ENCODE measurements at regions not wholly inside any gene's neighbourhood (a gene's known extent, or its start where the extent isn't known, plus 50 kb on each side); places are given as distances from the start of the nearest gene placed in this dataset.

DNA sequence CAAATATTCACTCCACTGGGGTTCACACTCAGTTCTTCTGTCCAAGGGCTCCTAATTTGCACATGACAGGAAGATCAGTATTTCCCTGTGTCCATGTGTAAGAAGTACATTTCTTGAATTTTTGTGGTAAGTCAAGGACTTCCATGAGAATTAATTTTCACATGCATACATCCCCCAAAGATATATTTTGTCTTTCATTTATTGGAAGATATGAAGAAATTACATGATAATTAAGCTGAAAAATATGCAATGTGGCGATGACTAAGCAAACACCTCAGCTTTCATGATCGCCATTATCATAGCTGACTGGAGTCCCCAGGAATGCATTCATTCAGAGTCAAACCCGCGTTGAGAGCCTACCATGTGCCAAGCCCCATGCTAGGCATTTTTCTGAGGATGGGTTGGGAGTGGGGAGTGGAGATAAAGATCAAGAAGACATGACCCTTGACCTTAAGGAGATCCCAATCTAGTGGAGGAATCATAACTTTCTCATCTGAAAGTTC lies 104.6 kb upstream of the F3 start:
- no peak for DNase-seq
- Histone ChIP-seq H3K27me3 (ENCODE audit: control insufficient read depth, insufficient read depth) (no peaks in the 10 kb centered on the region), H3K9me3 (ENCODE audit: control insufficient read depth, low read length) (no peaks in the 10 kb centered on the region), H3K27ac (ENCODE audit: low read length) (no peak overlapping the region), H3K4me3 (ENCODE audit: low read length) (no peak overlapping the region), H3K4me1 (ENCODE audit: control insufficient read depth, insufficient read depth, low read length) (no peaks in the 10 kb centered on the region)
- WGBS: 96% methylated on average over 4 of the region's 4 CpGs
- intact Hi-C loops (cut with DNase I): no loop called here
- ATAC-seq: no peak

DNA sequence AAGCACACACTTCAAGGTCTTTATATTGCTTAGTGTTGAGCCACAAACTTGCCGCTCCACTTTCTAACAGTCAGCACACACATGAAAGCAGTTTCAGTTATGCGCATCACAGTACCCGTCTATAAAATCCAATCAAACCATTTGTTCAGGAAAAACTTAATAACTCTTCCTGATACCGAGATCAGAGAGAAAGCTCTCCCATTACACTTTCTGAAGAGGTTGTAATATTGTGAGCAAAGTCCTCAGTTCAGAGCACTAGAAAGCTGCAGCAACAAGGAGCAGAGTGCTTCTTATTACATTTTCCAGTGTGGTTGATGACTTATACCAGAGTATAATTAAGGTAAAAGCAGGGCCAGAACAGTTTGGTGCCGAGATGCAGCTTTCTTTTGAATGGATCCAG lies 102.8 kb upstream of the F3 start:
- DNase-seq (no peak), ATAC-seq (no peak)
- no peaks in the 10 kb centered on the region for H3K4me1 ChIP-seq (ENCODE audit: control insufficient read depth, insufficient read depth, low read length)
- no peak overlapping the region for H3K27ac ChIP-seq (ENCODE audit: low read length)
- H3K4me3 ChIP-seq (ENCODE audit: low read length): no peak overlapping the region
- no peaks in the 10 kb centered on the region for H3K27me3 ChIP-seq (ENCODE audit: control insufficient read depth, insufficient read depth)
- 92% methylated on average over 5 of the region's 5 CpGs for WGBS
- no peaks in the 10 kb centered on the region for H3K9me3 ChIP-seq (ENCODE audit: control insufficient read depth, low read length)
- intact Hi-C loops (cut with DNase I): no loop called here

DNA sequence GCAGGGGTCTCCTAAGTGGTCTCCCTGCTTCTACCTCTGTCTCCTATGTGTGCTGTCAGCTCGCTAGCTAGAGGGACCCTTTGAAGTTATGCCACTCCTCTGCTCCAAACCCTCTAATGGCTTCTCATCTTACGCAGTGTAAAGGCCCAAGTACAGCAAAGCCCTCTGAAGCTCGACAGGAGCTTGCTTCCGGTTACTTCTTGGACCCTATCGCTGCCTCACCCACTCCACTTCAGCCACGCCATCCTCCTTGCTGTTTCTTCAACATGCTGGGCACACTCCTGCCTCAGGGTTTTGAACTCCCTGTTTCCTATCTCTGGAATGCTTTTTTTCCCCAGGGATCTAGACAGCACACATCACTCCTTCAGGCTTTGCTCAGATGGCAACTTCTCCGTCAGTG lies 102.3 kb upstream of the F3 start:
- intact Hi-C loops (cut with DNase I): no loop called here

DNA sequence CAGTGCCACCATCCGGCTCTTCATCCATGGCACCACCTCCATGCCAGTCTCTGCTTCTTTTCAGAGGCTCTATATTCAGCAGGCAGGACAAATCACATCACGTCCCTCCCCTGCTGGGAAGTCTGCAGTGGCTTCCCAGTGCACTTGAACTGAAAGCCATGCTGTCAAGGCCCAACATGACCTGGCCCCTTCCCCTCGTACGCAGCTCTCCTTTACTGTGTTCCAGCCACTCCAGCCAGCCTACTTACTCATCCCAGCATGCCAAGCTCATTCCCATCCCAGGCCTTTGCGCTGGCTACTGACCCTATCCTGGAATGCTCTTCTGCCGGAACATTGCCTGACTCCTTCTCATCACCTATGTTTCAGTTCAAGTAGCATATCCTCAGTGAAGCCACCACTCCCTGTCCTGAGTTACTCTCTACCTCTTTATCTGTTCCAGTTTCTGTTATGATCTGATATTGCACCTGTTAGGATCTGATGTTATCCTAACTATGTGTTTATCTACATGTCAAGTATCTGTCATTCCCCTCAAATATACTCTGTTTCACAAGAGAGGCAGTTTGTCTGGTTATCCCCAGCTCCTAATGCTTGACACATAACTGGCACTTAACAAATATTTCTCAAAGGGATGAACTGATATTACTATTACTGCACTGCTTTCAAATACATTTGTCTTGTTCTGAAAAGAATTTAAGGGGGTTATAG lies 101.2 kb upstream of the F3 start:
- ATAC-seq: peak; percentile 29 to 44
- intact Hi-C loops (cut with DNase I): no loop called here
- WGBS: 82% methylated on average over 6 of the region's 6 CpGs

More for the DNA sequence above, 102.3 kb upstream of the F3 start:
- no peak overlapping the region for H3K27ac ChIP-seq (ENCODE audit: low read length)
- H3K27me3 ChIP-seq (ENCODE audit: control insufficient read depth, insufficient read depth): no peaks in the 10 kb centered on the region
- DNase-seq (no peak), ATAC-seq (no peak)
- H3K4me3 ChIP-seq (ENCODE audit: low read length): no peak overlapping the region
- H3K9me3 ChIP-seq (ENCODE audit: control insufficient read depth, low read length): no peaks in the 10 kb centered on the region
- no peaks in the 10 kb centered on the region for H3K4me1 ChIP-seq (ENCODE audit: control insufficient read depth, insufficient read depth, low read length)
- 86% methylated on average over 7 of the region's 7 CpGs for WGBS

DNA sequence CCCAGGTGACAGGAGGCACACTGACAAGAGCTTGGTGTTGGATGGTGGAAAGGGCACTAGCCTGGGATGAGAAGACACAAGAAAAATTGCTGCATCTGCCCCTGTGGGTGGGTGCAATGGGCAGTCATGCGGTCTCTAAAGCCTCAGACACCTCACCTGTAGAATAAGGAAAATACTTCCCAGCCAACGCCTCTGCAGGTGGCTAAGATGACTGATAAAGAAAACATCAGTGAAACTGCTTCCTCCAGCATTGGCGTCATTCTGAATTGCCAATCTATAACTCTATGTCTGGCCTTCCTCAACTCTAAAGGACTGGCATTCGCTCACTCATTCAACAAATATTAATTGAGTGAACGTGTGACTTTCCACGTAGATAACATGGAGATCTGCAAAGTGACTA lies 100.4 kb upstream of the F3 start:
- H3K27ac ChIP-seq (ENCODE audit: low read length): no peak overlapping the region
- no peaks in the 10 kb centered on the region for H3K9me3 ChIP-seq (ENCODE audit: control insufficient read depth, low read length)
- DNase-seq (no peak), ATAC-seq (no peak)
- H3K27me3 ChIP-seq (ENCODE audit: control insufficient read depth, insufficient read depth): no peaks in the 10 kb centered on the region
- 92% methylated on average over 6 of the region's 6 CpGs for WGBS
- H3K4me3 ChIP-seq (ENCODE audit: low read length): no peak overlapping the region
- no peaks in the 10 kb centered on the region for H3K4me1 ChIP-seq (ENCODE audit: control insufficient read depth, insufficient read depth, low read length)
- intact Hi-C loops (cut with DNase I): no loop called here

More for the DNA sequence above, 101.2 kb upstream of the F3 start:
- H3K27ac ChIP-seq (ENCODE audit: low read length): no peak overlapping the region
- no peak overlapping the region for H3K4me3 ChIP-seq (ENCODE audit: low read length)
- no peak for DNase-seq
- no peaks in the 10 kb centered on the region for H3K9me3 ChIP-seq (ENCODE audit: control insufficient read depth, low read length)
- H3K27me3 ChIP-seq (ENCODE audit: control insufficient read depth, insufficient read depth): no peaks in the 10 kb centered on the region
- no peaks in the 10 kb centered on the region for H3K4me1 ChIP-seq (ENCODE audit: control insufficient read depth, insufficient read depth, low read length)

DNA sequence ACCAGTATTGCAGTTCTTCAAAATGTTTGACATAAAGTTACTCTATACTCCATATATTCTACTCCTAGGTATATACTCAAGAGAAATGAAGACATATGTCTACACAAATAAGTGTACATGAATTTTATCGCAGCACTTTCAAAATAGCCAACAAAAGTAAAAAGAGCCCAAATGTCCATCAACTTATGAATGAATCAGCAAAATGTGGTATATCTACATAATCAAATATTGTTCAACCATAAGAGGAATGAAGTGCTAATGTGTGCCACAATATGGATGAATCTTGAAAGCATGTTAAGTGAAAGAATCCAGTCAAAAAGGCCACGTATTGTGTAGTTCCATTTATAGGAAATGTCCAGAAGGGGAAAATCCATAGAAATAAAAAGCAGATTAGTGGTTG lies 98.6 kb upstream of the F3 start:
- intact Hi-C loops (cut with DNase I): no loop called here

DNA sequence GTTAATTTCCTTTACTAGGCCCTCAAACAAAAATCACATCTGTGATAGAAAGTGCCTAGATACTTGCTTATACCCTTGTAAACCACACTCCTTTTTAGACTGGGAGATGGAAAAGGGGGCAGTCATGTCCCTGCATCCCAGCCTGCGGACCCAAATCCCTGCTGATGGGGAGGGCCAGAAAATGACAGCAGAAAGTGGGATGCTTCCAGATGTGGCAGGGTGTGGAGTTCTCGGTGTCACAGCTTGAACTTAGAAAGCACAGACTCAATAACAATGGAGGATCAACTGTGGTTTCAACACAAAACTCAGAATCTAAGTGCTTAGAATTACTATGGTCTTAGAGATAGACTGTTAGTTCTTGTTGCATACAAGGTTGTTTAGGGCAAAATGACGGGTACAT lies 95.6 kb upstream of the F3 start:
- H3K9me3 ChIP-seq (ENCODE audit: control insufficient read depth, low read length): no peaks in the 10 kb centered on the region
- intact Hi-C loops (cut with DNase I): no loop called here
- H3K4me3 ChIP-seq (ENCODE audit: low read length): no peak overlapping the region
- H3K27ac ChIP-seq (ENCODE audit: low read length): no peak overlapping the region
- 96% methylated on average over 3 of the region's 3 CpGs for WGBS
- ATAC-seq (no peak), DNase-seq (no peak)
- no peaks in the 10 kb centered on the region for H3K4me1 ChIP-seq (ENCODE audit: control insufficient read depth, insufficient read depth, low read length)
- no peaks in the 10 kb centered on the region for H3K27me3 ChIP-seq (ENCODE audit: control insufficient read depth, insufficient read depth)

More for the DNA sequence above, 98.6 kb upstream of the F3 start:
- 88% methylated on average over 2 of the region's 2 CpGs for WGBS
- Histone ChIP-seq H3K4me1 (ENCODE audit: control insufficient read depth, insufficient read depth, low read length) (no peaks in the 10 kb centered on the region), H3K9me3 (ENCODE audit: control insufficient read depth, low read length) (no peaks in the 10 kb centered on the region), H3K27ac (ENCODE audit: low read length) (no peak overlapping the region), H3K27me3 (ENCODE audit: control insufficient read depth, insufficient read depth) (no peaks in the 10 kb centered on the region), H3K4me3 (ENCODE audit: low read length) (no peak overlapping the region)
- no peak for DNase-seq
- ATAC-seq: no peak

DNA sequence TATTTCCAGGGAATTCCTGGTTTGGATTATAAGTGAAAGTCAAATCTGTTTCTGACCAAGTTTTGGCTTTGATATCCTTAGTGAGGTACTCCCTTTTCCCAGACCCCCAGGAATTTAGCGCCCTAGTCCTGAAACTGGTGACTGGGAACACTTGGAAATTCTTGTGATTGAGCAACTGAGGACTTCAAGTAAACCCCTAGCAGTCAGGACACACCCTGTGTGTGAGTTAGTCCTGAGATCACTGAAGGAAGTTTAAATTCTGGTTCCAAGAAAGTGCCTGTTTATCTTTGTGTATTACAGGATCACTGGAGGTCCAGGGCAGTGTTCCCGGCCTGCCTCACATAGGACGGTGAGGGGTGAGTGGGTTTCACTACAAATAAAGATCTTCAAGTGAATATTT lies 95.1 kb upstream of the F3 start:
- ATAC-seq: peak in 1 of 2 donors; percentile 41
- 53% methylated on average over 3 of the region's 3 CpGs for WGBS
- no peak overlapping the region for H3K4me3 ChIP-seq (ENCODE audit: low read length)
- intact Hi-C loops (cut with DNase I): no loop called here
- DNase-seq: peak in 1 of 3 donors; percentile 45
- H3K4me1 ChIP-seq (ENCODE audit: control insufficient read depth, insufficient read depth, low read length): no peaks in the 10 kb centered on the region
- H3K27me3 ChIP-seq (ENCODE audit: control insufficient read depth, insufficient read depth): no peaks in the 10 kb centered on the region
- no peak overlapping the region for H3K27ac ChIP-seq (ENCODE audit: low read length)
- H3K9me3 ChIP-seq (ENCODE audit: control insufficient read depth, low read length): no peaks in the 10 kb centered on the region

DNA sequence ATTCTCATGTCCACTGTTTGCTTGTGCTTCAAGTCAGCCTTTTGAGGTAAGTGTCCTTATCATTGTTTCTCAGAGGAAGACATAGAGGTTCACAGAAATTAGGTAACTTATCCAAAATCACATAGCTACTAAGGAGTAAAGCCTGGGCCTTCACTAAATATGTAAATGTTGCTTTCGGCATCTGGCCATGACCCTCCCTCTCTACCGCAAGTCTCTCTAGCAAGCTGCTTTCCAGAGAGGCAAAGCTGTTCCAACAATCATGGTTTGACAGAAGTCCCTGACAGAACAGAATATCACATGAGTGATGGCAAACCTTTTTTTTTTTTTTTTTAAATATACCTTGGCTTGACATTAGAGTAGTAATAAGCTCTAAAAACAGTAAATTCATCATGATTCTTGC lies 94.5 kb upstream of the F3 start:
- no peaks in the 10 kb centered on the region for H3K4me1 ChIP-seq (ENCODE audit: control insufficient read depth, insufficient read depth, low read length)
- 91% methylated on average over 2 of the region's 2 CpGs for WGBS
- ATAC-seq: no peak
- no peaks in the 10 kb centered on the region for H3K9me3 ChIP-seq (ENCODE audit: control insufficient read depth, low read length)
- H3K4me3 ChIP-seq (ENCODE audit: low read length): no peak overlapping the region
- no peak for DNase-seq
- no peaks in the 10 kb centered on the region for H3K27me3 ChIP-seq (ENCODE audit: control insufficient read depth, insufficient read depth)
- no peak overlapping the region for H3K27ac ChIP-seq (ENCODE audit: low read length)
- intact Hi-C loops (cut with DNase I): no loop called here

DNA sequence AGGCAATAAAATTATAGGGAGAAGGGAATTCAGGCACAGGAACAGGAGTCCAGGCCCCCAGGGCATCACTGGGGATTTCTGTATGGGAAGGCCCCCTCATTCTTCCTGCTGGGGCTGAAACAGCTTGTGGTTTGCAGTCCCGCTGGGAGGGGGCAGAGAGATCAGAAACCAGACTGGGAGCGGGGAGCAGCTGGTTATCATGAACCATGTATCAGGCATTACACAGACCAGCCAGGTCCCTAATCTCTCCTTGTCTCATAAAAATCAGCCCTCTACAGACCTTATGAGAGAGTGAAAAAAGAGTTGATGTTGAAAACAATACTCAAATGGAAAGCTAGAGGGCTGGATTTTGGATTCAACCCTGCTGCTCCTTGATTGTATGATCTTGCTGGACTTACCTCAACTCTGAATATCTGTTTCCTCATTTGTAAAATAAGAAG lies 93.4 kb upstream of the F3 start:
- intact Hi-C loops (cut with DNase I): no loop called here
- H3K9me3 ChIP-seq (ENCODE audit: control insufficient read depth, low read length): no peaks in the 10 kb centered on the region
- 73% methylated on average over 2 of the region's 2 CpGs for WGBS
- H3K27me3 ChIP-seq (ENCODE audit: control insufficient read depth, insufficient read depth): no peaks in the 10 kb centered on the region
- H3K4me3 ChIP-seq (ENCODE audit: low read length): no peak overlapping the region
- DNase-seq (no peak), ATAC-seq (no peak)
- no peak overlapping the region for H3K27ac ChIP-seq (ENCODE audit: low read length)
- no peaks in the 10 kb centered on the region for H3K4me1 ChIP-seq (ENCODE audit: control insufficient read depth, insufficient read depth, low read length)

DNA sequence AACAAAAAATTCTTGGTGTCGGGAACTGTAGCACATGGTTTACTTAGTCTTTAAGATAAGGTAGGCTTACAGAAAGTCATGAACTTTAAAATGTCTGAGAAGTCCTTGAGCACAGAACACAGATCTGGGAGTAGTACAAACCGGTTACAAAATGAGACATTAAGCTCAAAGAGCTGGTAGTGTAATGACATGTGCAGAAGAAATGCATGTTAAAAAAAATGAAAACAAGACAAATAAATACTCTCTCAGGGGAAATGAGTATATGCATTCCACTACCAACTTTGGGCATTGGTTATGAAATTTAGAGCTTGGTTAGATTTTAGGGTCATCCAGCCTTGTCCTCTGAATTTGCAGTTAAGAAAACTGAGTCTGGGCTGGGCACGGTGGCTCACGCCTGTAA lies 91.5 kb upstream of the F3 start:
- Histone ChIP-seq H3K9me3 (ENCODE audit: control insufficient read depth, low read length) (no peaks in the 10 kb centered on the region), H3K27ac (ENCODE audit: low read length) (no peak overlapping the region), H3K4me1 (ENCODE audit: control insufficient read depth, insufficient read depth, low read length) (no peaks in the 10 kb centered on the region), H3K27me3 (ENCODE audit: control insufficient read depth, insufficient read depth) (no peaks in the 10 kb centered on the region), H3K4me3 (ENCODE audit: low read length) (no peak overlapping the region)
- DNase-seq (no peak), ATAC-seq (no peak)
- WGBS: 82% methylated on average over 4 of the region's 4 CpGs
- intact Hi-C loops (cut with DNase I): no loop called here
